ENCODE measurements at regions not wholly inside any gene's neighbourhood (a gene's known extent, or its start where the extent isn't known, plus 50 kb on each side); places are given as distances from the start of the nearest gene placed in this dataset.

GRCh38 chrX:39915081-39915480, 182.7 kb downstream of the BCOR start:
- H3K27me3 ChIP-seq (ENCODE audit: insufficient read depth, low read length), result no peaks in the 10 kb centered on the region
- no peak overlapping the region for H3K9ac ChIP-seq (ENCODE audit: low read depth, low read length)
- H3K4me1 ChIP-seq (ENCODE audit: insufficient read depth, low read length), result no peaks in the 10 kb centered on the region
- no peak overlapping the region for H3K27ac ChIP-seq (ENCODE audit: low read depth, low read length)
- H3K4me3 ChIP-seq (ENCODE audit: low read length), result no peak overlapping the region
- 81% methylated on average over 3 of the region's 3 CpGs for WGBS
- H3K9me3 ChIP-seq (ENCODE audit: insufficient read depth, low read depth, low read length), result no peaks in the 10 kb centered on the region
- no peaks in the 10 kb centered on the region for H3K36me3 ChIP-seq (ENCODE audit: insufficient read depth, low read length)

GRCh38 chrX:39915596-39915995, 182.2 kb downstream of the BCOR start:
- Histone ChIP-seq H3K36me3 (ENCODE audit: insufficient read depth, low read length) (no peaks in the 10 kb centered on the region), H3K4me1 (ENCODE audit: insufficient read depth, low read length) (no peaks in the 10 kb centered on the region), H3K27ac (ENCODE audit: low read depth, low read length) (no peak overlapping the region), H3K4me3 (ENCODE audit: low read length) (no peak overlapping the region), H3K9me3 (ENCODE audit: insufficient read depth, low read depth, low read length) (no peaks in the 10 kb centered on the region), H3K27me3 (ENCODE audit: insufficient read depth, low read length) (no peaks in the 10 kb centered on the region), H3K9ac (ENCODE audit: low read depth, low read length) (no peak overlapping the region)
- WGBS, result 90% methylated on average over 9 of the region's 12 CpGs

GRCh38 chrX:39921838-39922237, 175.9 kb downstream of the BCOR start:
- no peaks in the 10 kb centered on the region for H3K36me3 ChIP-seq (ENCODE audit: insufficient read depth, low read length)
- no peaks in the 10 kb centered on the region for H3K27me3 ChIP-seq (ENCODE audit: insufficient read depth, low read length)
- H3K9me3 ChIP-seq (ENCODE audit: insufficient read depth, low read depth, low read length), result no peaks in the 10 kb centered on the region
- no peak overlapping the region for H3K9ac ChIP-seq (ENCODE audit: low read depth, low read length)
- H3K4me3 ChIP-seq (ENCODE audit: low read length), result no peak overlapping the region
- no peak overlapping the region for H3K27ac ChIP-seq (ENCODE audit: low read depth, low read length)
- 94% methylated on average over 2 of the region's 2 CpGs for WGBS
- H3K4me1 ChIP-seq (ENCODE audit: insufficient read depth, low read length), result no peaks in the 10 kb centered on the region

GRCh38 chrX:39922488-39922887, 175.3 kb downstream of the BCOR start:
- Histone ChIP-seq H3K27ac (ENCODE audit: low read depth, low read length) (no peak overlapping the region), H3K4me1 (ENCODE audit: insufficient read depth, low read length) (no peaks in the 10 kb centered on the region), H3K27me3 (ENCODE audit: insufficient read depth, low read length) (no peaks in the 10 kb centered on the region), H3K4me3 (ENCODE audit: low read length) (no peak overlapping the region), H3K36me3 (ENCODE audit: insufficient read depth, low read length) (no peaks in the 10 kb centered on the region), H3K9ac (ENCODE audit: low read depth, low read length) (no peak overlapping the region), H3K9me3 (ENCODE audit: insufficient read depth, low read depth, low read length) (no peaks in the 10 kb centered on the region)
- 100% methylated on average over 1 of the region's 2 CpGs for WGBS

- no peaks in the 10 kb centered on the region for H3K9me3 ChIP-seq (ENCODE audit: insufficient read depth, low read depth, low read length)
- no peak overlapping the region for H3K4me3 ChIP-seq (ENCODE audit: low read length)
- no peak overlapping the region for H3K27ac ChIP-seq (ENCODE audit: low read depth, low read length)
- no peaks in the 10 kb centered on the region for H3K27me3 ChIP-seq (ENCODE audit: insufficient read depth, low read length)
- no peaks in the 10 kb centered on the region for H3K36me3 ChIP-seq (ENCODE audit: insufficient read depth, low read length)
- 77% methylated on average over 7 of the region's 8 CpGs for WGBS
- no peaks in the 10 kb centered on the region for H3K4me1 ChIP-seq (ENCODE audit: insufficient read depth, low read length)
- no peak overlapping the region for H3K9ac ChIP-seq (ENCODE audit: low read depth, low read length)
These were observed 174.8 kb downstream of the BCOR start for GRCh38 chrX:39922926-39923325.

- Histone ChIP-seq H3K4me1 (ENCODE audit: insufficient read depth, low read length) (no peaks in the 10 kb centered on the region), H3K9me3 (ENCODE audit: insufficient read depth, low read depth, low read length) (no peaks in the 10 kb centered on the region), H3K27me3 (ENCODE audit: insufficient read depth, low read length) (no peaks in the 10 kb centered on the region), H3K36me3 (ENCODE audit: insufficient read depth, low read length) (no peaks in the 10 kb centered on the region), H3K27ac (ENCODE audit: low read depth, low read length) (no peak overlapping the region), H3K9ac (ENCODE audit: low read depth, low read length) (no peak overlapping the region), H3K4me3 (ENCODE audit: low read length) (no peak overlapping the region)
- WGBS, result 96% methylated on average over 4 of the region's 4 CpGs
These were observed 170.4 kb downstream of the BCOR start for GRCh38 chrX:39927380-39927779.

- no peaks in the 10 kb centered on the region for H3K9me3 ChIP-seq (ENCODE audit: insufficient read depth, low read depth, low read length)
- no peak overlapping the region for H3K9ac ChIP-seq (ENCODE audit: low read depth, low read length)
- H3K4me3 ChIP-seq (ENCODE audit: low read length), result no peak overlapping the region
- WGBS, result 87% methylated on average over 7 of the region's 8 CpGs
- no peaks in the 10 kb centered on the region for H3K27me3 ChIP-seq (ENCODE audit: insufficient read depth, low read length)
- no peak overlapping the region for H3K27ac ChIP-seq (ENCODE audit: low read depth, low read length)
- H3K36me3 ChIP-seq (ENCODE audit: insufficient read depth, low read length), result no peaks in the 10 kb centered on the region
- no peaks in the 10 kb centered on the region for H3K4me1 ChIP-seq (ENCODE audit: insufficient read depth, low read length)
These were observed 168.9 kb downstream of the BCOR start for GRCh38 chrX:39928704-39929378.

- Histone ChIP-seq H3K36me3 (ENCODE audit: insufficient read depth, low read length) (no peaks in the 10 kb centered on the region), H3K4me1 (ENCODE audit: insufficient read depth, low read length) (no peaks in the 10 kb centered on the region), H3K27ac (ENCODE audit: low read depth, low read length) (no peak overlapping the region), H3K27me3 (ENCODE audit: insufficient read depth, low read length) (no peaks in the 10 kb centered on the region), H3K9ac (ENCODE audit: low read depth, low read length) (no peak overlapping the region), H3K4me3 (ENCODE audit: low read length) (no peak overlapping the region), H3K9me3 (ENCODE audit: insufficient read depth, low read depth, low read length) (no peaks in the 10 kb centered on the region)
- 70% methylated on average over 10 of the region's 13 CpGs for WGBS
These were observed 168.3 kb downstream of the BCOR start for GRCh38 chrX:39929379-39930025.

GRCh38 chrX:39930786-39931528, 166.8 kb downstream of the BCOR start:
- Histone ChIP-seq H3K27ac (ENCODE audit: low read depth, low read length) (no peak overlapping the region), H3K9ac (ENCODE audit: low read depth, low read length) (no peak overlapping the region), H3K9me3 (ENCODE audit: insufficient read depth, low read depth, low read length) (no peaks in the 10 kb centered on the region), H3K4me1 (ENCODE audit: insufficient read depth, low read length) (no peaks in the 10 kb centered on the region), H3K4me3 (ENCODE audit: low read length) (no peak overlapping the region), H3K27me3 (ENCODE audit: insufficient read depth, low read length) (no peaks in the 10 kb centered on the region), H3K36me3 (ENCODE audit: insufficient read depth, low read length) (no peaks in the 10 kb centered on the region)
- WGBS, result 83% methylated on average over 10 of the region's 14 CpGs

GRCh38 chrX:39931529-39932282, 166.1 kb downstream of the BCOR start:
- Histone ChIP-seq H3K27ac (ENCODE audit: low read depth, low read length) (no peak overlapping the region), H3K9me3 (ENCODE audit: insufficient read depth, low read depth, low read length) (no peaks in the 10 kb centered on the region), H3K27me3 (ENCODE audit: insufficient read depth, low read length) (no peaks in the 10 kb centered on the region), H3K4me1 (ENCODE audit: insufficient read depth, low read length) (no peaks in the 10 kb centered on the region), H3K4me3 (ENCODE audit: low read length) (no peak overlapping the region), H3K9ac (ENCODE audit: low read depth, low read length) (no peak overlapping the region), H3K36me3 (ENCODE audit: insufficient read depth, low read length) (no peaks in the 10 kb centered on the region)
- no CpG with 5 or more reads among the region's 3 CpGs for WGBS

All from HUES64 (cell line).